ENCODE measurements at regions not wholly inside any gene's neighbourhood (a gene's known extent, or its start where the extent isn't known, plus 50 kb on each side); places are given as distances from the start of the nearest gene placed in this dataset.

GRCh38 chr5:112548246-112548881 is 129.3 kb upstream of the EPB41L4A start:
- intact Hi-C loops (cut with DNase I) = loop anchor here in 1 of 10 donors (2.0 kb wide), 1 partner anchor 214 kb away; no protein-coding TSS in a partner anchor
- 35 to 56% (median 54%) methylated on average over 4 of the region's 4 CpGs for WGBS, 4 donors

GRCh38 chr5:112549127-112549526 is 130.1 kb upstream of the EPB41L4A start:
- DNase-seq (no peak), ATAC-seq (no peak)
- Histone ChIP-seq H3K4me3 (no peak overlapping the region), H3K9me3 (no peaks in the 10 kb centered on the region), H3K27ac (no peak overlapping the region), H3K36me3 (no peaks in the 10 kb centered on the region), H3K27me3 (no peaks in the 10 kb centered on the region), H3K4me1 (peaks cover 0 to 21% (median 9%) of the 10 kb centered on the region in 12 donors)
- intact Hi-C loops (cut with DNase I) = loop anchor here in 1 of 10 donors (2.0 kb wide), 1 partner anchor 214 kb away; no protein-coding TSS in a partner anchor
- 75 to 86% (median 81%) methylated on average over 4 of the region's 4 CpGs for WGBS, 4 donors
- no peak for TF ChIP-seq POLR2A (IDR thresholded peaks at IDR 0.05)

More at GRCh38 chr5:112548246-112548881, 129.3 kb upstream of the EPB41L4A start:
- TF ChIP-seq POLR2A (IDR thresholded peaks at IDR 0.05) (no peak), CTCF (IDR thresholded peaks at IDR 0.05) (no peak)
- no peaks in the 10 kb centered on the region for H3K9me3 ChIP-seq
- ATAC-seq (peak; percentile 29 to 84 (median 70)), DNase-seq (no peak)
- no peaks in the 10 kb centered on the region for H3K36me3 ChIP-seq
- H3K4me1 ChIP-seq = peaks cover 0 to 18% (median 8%) of the 10 kb centered on the region in 12 donors
- H3K27me3 ChIP-seq = no peaks in the 10 kb centered on the region
- peak overlapping the region in 1 of 12 donors; percentile 5 for H3K27ac ChIP-seq
- H3K4me3 ChIP-seq = no peak overlapping the region

GRCh38 chr5:112549605-112550166 is 130.6 kb upstream of the EPB41L4A start:
- Histone ChIP-seq H3K27me3 (no peaks in the 10 kb centered on the region), H3K4me3 (no peak overlapping the region), H3K27ac (no peak overlapping the region), H3K36me3 (no peaks in the 10 kb centered on the region), H3K4me1 (peaks cover 0 to 25% (median 10%) of the 10 kb centered on the region in 12 donors), H3K9me3 (no peaks in the 10 kb centered on the region)
- DNase-seq (no peak), ATAC-seq (no peak)
- 73 to 88% (median 83%) methylated on average over 2 of the region's 2 CpGs for WGBS, 4 donors
- intact Hi-C loops (cut with DNase I) = loop anchor here in 6 of 10 donors (2.0 to 10.0 kb wide), 11 partner anchors 53 to 375 kb away; partner anchors contain the start of gene REEP5 (in 2 of the 6)
- TF ChIP-seq CTCF (IDR thresholded peaks at IDR 0.05) (no peak), POLR2A (IDR thresholded peaks at IDR 0.05) (no peak)

GRCh38 chr5:112551419-112552032 is 132.4 kb upstream of the EPB41L4A start:
- Histone ChIP-seq H3K4me3 (no peak overlapping the region), H3K27me3 (no peaks in the 10 kb centered on the region), H3K36me3 (no peaks in the 10 kb centered on the region), H3K4me1 (peaks cover 0 to 33% (median 10%) of the 10 kb centered on the region in 12 donors), H3K9me3 (no peaks in the 10 kb centered on the region), H3K27ac (no peak overlapping the region)
- TF ChIP-seq CTCF (IDR thresholded peaks at IDR 0.05) (peak; percentile 67 to 87 (median 82)), POLR2A (IDR thresholded peaks at IDR 0.05) (no peak)
- WGBS, 4 donors = 41 to 44% (median 41%) methylated on average over 5 of the region's 5 CpGs
- intact Hi-C loops (cut with DNase I) = loop anchor here (1.0 to 10.0 kb wide), 12 partner anchors 51 to 373 kb away; partner anchors contain the start of gene REEP5 (in 2 of the 10)
- DNase-seq (peak in 2 of 5 donors; percentile 29 to 48), ATAC-seq (peak in 2 of 4 donors; percentile 55 to 61)

Data from heart left ventricle (tissue), 16 donors.